ENCODE measurements at regions not wholly inside any gene's neighbourhood (a gene's known extent, or its start where the extent isn't known, plus 50 kb on each side); places are given as distances from the start of the nearest gene placed in this dataset.

DNA sequence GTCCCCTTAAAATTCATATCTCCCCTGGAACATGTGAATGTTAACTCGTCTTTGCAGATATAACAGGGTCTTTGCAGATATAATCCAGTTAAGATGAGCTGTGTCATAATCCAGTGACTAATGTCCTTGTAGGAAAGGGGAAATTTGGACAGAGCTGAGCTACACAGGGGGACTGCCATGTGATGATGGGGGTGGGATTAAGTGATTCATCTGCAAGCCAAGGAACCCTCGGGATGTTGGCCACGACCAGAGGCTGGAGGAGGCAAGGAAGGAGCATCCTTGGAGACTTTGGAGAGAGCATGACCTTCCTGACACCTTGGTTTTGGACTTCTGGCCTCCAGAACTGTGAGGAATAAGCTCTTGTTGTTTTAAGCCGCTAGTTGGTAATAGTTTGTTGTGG, 153.9 kb upstream of the PCBD1 start:
- Histone ChIP-seq H3K27me3 (ENCODE audit: insufficient read depth, low read length) (no peaks in the 10 kb centered on the region), H3K4me3 (ENCODE audit: low read length) (no peak overlapping the region), H3K36me3 (ENCODE audit: insufficient read depth, low read depth, low read length) (no peaks in the 10 kb centered on the region), H3K9me3 (ENCODE audit: insufficient read depth, low read depth, low read length) (no peaks in the 10 kb centered on the region), H3K27ac (ENCODE audit: low read length) (no peak overlapping the region), H3K4me1 (ENCODE audit: insufficient read depth, low read length) (no peaks in the 10 kb centered on the region), H3K9ac (ENCODE audit: low read depth, low read length) (no peak overlapping the region)

DNA sequence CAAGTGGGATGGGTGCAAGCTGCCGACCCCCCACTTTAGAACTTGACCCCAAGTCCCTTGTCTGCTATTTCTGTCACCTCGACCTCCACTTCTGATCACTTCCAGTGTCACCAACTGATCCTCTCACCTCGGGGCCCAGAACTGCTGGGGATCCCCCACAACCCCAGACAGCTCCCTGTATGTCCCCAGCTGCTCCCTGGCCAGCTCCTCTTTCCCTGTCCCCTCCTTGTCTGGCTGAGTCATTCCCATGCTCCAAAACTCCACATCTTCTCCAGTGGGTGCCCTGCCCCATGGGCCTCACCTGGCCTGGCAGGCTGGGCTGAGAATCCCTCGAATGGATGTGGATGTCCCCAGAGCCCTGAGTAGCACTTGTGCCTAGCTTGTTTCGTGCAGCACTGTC, 154.3 kb upstream of the PCBD1 start:
- no peaks in the 10 kb centered on the region for H3K27me3 ChIP-seq (ENCODE audit: insufficient read depth, low read length)

DNA sequence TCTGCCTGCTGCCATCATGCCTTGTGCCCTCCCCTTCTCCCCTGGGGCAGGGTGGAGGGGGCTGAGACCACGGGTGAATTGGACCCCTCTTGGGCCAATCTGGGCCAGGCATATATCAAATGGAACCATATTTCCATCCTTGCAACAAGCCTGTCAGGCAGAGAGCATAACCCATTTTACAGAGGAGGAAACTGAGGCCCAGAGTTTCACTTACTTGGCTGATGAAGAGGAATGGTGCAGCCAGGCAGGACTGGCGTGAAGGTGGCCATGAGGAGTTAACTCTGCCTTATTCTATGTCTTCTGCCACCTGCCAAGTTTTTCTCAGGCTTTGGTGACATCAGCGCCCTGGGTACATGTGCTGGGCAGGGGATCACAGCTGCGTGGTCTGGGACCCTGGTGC, 155.5 kb upstream of the PCBD1 start:
- H3K9ac ChIP-seq (ENCODE audit: low read depth, low read length), result no peak overlapping the region
- no peaks in the 10 kb centered on the region for H3K27me3 ChIP-seq (ENCODE audit: insufficient read depth, low read length)
- no peak overlapping the region for H3K4me3 ChIP-seq (ENCODE audit: low read length)
- H3K27ac ChIP-seq (ENCODE audit: low read length), result no peak overlapping the region
- no peaks in the 10 kb centered on the region for H3K9me3 ChIP-seq (ENCODE audit: insufficient read depth, low read depth, low read length)
- no peaks in the 10 kb centered on the region for H3K4me1 ChIP-seq (ENCODE audit: insufficient read depth, low read length)
- H3K36me3 ChIP-seq (ENCODE audit: insufficient read depth, low read depth, low read length), result no peaks in the 10 kb centered on the region

More for the DNA sequence above, 154.3 kb upstream of the PCBD1 start:
- Histone ChIP-seq H3K4me3 (ENCODE audit: low read length) (no peak overlapping the region), H3K27ac (ENCODE audit: low read length) (no peak overlapping the region), H3K4me1 (ENCODE audit: insufficient read depth, low read length) (no peaks in the 10 kb centered on the region), H3K9me3 (ENCODE audit: insufficient read depth, low read depth, low read length) (no peaks in the 10 kb centered on the region), H3K9ac (ENCODE audit: low read depth, low read length) (no peak overlapping the region), H3K36me3 (ENCODE audit: insufficient read depth, low read depth, low read length) (no peaks in the 10 kb centered on the region)

DNA sequence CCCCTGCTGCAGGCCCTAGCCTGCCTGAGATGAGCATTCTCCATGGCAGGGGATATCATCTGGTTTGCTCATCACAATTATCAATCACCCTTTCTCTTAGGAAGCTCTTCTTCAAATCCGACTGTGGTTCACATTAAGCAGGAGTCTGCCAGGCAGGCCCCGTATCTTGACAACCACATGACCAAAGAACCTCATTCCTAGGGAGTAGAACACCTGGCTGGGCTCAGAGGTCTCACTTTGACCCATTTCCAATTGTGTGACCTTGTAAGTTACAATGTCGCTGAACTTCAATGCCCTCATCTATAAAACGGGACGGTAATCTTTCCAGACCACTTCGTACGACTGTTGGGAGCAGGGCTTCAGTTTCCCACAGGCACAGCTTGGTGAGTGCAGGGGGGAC, 156.4 kb upstream of the PCBD1 start:
- no peak overlapping the region for H3K9ac ChIP-seq (ENCODE audit: low read depth, low read length)
- H3K27me3 ChIP-seq (ENCODE audit: insufficient read depth, low read length), result no peaks in the 10 kb centered on the region
- no peaks in the 10 kb centered on the region for H3K36me3 ChIP-seq (ENCODE audit: insufficient read depth, low read depth, low read length)
- H3K4me3 ChIP-seq (ENCODE audit: low read length), result no peak overlapping the region
- no peak overlapping the region for H3K27ac ChIP-seq (ENCODE audit: low read length)
- no peaks in the 10 kb centered on the region for H3K4me1 ChIP-seq (ENCODE audit: insufficient read depth, low read length)
- H3K9me3 ChIP-seq (ENCODE audit: insufficient read depth, low read depth, low read length), result no peaks in the 10 kb centered on the region

DNA sequence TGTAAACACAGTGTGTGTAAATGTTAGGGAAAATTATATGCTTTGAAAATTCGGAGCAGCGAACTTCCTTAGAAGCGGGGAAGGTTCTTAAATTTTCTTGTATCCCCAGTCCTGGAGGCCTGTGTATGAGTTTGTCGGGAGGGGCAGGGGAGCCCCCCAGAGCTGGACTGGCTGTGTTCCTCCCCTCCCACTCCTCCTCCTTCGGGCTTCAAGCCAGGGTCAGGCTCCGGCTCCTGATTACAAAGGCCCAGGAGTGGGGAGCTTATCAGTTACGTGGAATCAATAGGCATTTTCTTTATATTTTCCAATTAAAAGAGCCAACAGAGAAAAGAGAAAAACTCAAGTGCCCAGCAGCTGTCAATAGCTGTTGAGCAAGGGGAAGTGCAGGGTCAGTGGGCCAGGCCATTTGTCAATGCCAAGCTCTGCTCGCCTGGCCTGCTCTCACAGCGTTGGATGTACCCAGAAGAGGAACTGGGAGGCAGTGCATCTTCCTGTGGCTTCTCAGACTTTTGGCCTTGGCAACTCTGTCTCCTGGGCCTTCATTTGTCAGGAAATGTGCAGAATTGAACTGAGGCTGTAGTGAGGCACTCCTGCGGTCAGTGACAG, 156.9 kb upstream of the PCBD1 start:
- Histone ChIP-seq H3K27ac (ENCODE audit: low read length) (no peak overlapping the region), H3K9me3 (ENCODE audit: insufficient read depth, low read depth, low read length) (no peaks in the 10 kb centered on the region), H3K4me3 (ENCODE audit: low read length) (no peak overlapping the region), H3K9ac (ENCODE audit: low read depth, low read length) (no peak overlapping the region), H3K4me1 (ENCODE audit: insufficient read depth, low read length) (no peaks in the 10 kb centered on the region), H3K27me3 (ENCODE audit: insufficient read depth, low read length) (no peaks in the 10 kb centered on the region), H3K36me3 (ENCODE audit: insufficient read depth, low read depth, low read length) (no peaks in the 10 kb centered on the region)

DNA sequence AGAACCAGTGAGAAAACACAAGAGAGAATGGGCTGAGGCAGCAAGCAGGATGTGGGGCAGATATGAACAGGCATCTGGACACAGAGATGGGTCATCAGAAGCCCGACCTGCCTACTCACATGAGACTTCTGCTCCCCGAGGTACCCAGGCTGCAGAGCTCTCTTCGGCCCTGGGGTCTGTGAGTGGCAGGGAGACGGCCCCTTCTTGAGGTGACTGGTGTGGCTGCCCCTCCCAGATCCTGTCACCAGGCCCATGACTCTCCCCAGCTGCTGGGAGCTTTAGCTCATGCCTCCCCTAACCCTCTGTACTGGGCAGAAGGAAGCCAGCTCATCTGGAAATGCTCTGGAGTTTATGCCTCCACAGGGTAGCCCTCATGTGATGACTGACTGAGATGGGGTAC, 157.6 kb upstream of the PCBD1 start:
- no peak overlapping the region for H3K27ac ChIP-seq (ENCODE audit: low read length)
- H3K27me3 ChIP-seq (ENCODE audit: insufficient read depth, low read length), result no peaks in the 10 kb centered on the region

DNA sequence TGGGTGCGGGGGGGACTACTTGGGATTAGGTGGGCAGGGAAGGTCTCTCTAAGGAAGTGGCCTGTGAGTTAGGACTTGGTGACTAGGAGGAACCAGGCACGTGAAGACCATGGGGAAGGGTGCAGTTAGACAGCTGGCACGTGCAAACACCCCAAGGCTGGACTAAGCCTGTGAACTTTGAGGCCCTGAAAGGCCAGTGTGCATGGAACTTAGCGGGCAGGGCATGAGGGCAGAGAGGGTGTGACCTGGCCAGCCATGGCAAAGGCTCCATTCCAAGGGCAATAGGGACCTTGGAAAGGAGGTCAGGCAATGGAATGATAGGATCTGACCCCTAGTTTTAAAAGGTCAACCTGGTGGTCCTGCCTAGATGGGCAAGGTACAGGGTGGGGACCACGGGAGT, 158.4 kb upstream of the PCBD1 start:
- H3K27ac ChIP-seq (ENCODE audit: low read length), result no peak overlapping the region
- no peak overlapping the region for H3K4me3 ChIP-seq (ENCODE audit: low read length)
- no peak overlapping the region for H3K9ac ChIP-seq (ENCODE audit: low read depth, low read length)
- no peaks in the 10 kb centered on the region for H3K27me3 ChIP-seq (ENCODE audit: insufficient read depth, low read length)
- H3K36me3 ChIP-seq (ENCODE audit: insufficient read depth, low read depth, low read length), result no peaks in the 10 kb centered on the region
- no peaks in the 10 kb centered on the region for H3K9me3 ChIP-seq (ENCODE audit: insufficient read depth, low read depth, low read length)
- H3K4me1 ChIP-seq (ENCODE audit: insufficient read depth, low read length), result no peaks in the 10 kb centered on the region

More for the DNA sequence above, 157.6 kb upstream of the PCBD1 start:
- no peaks in the 10 kb centered on the region for H3K9me3 ChIP-seq (ENCODE audit: insufficient read depth, low read depth, low read length)
- no peaks in the 10 kb centered on the region for H3K36me3 ChIP-seq (ENCODE audit: insufficient read depth, low read depth, low read length)
- H3K4me1 ChIP-seq (ENCODE audit: insufficient read depth, low read length), result no peaks in the 10 kb centered on the region
- no peak overlapping the region for H3K4me3 ChIP-seq (ENCODE audit: low read length)
- no peak overlapping the region for H3K9ac ChIP-seq (ENCODE audit: low read depth, low read length)

DNA sequence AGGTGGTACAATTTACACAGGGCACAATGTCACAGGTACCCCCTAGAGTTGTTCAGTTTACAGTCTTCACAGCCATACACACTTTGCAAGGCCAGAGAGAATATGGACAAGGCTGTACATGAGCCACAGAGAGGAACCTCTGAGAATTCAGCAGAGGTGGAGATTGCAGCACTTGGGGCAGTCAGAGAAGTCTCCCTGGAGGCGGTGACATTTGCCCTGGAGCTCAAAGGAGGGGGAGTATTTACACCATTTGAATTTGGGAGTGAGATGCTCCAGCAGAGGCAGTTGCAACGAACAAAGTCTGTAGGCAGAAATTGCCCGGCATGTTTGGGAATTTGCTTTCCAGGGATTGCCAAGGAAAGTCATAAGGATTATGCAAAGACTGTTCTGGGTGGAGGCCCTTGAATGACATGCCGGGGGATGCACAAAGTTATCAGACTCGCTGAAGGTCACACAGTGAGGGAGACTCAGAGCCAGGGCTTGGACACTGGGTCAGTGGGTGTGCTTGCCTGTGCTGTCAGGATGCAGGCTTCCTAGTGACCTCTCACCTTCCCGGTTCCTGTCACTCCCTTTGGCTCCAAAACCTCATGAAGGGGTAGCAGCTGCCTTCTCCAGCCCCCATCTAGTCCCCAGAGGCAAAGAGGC, 160.7 kb upstream of the PCBD1 start:
- Histone ChIP-seq H3K27ac (ENCODE audit: low read length) (no peak overlapping the region), H3K27me3 (ENCODE audit: insufficient read depth, low read length) (no peaks in the 10 kb centered on the region)

DNA sequence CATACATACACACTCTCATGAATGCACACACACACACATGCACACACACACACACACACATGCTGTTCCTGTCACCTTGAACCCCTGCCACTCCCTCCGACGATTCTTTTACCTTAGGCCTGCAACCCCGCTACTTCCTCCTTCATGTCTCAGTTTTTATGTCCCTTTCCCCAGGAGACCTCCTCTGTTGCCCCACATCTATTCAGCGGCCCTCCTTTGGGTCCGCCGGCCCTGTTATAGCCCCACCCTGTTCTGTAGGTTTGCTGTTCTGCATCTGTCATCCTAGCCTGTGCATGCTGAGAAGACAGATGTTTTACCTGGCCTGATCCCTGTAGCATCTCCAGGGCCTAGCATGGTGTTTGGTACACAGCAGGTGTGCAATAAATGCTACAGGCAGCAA, 161.6 kb upstream of the PCBD1 start:
- Histone ChIP-seq H3K27ac (ENCODE audit: low read length) (no peak overlapping the region), H3K4me3 (ENCODE audit: low read length) (no peak overlapping the region), H3K36me3 (ENCODE audit: insufficient read depth, low read depth, low read length) (no peaks in the 10 kb centered on the region), H3K9me3 (ENCODE audit: insufficient read depth, low read depth, low read length) (no peaks in the 10 kb centered on the region), H3K9ac (ENCODE audit: low read depth, low read length) (no peak overlapping the region), H3K27me3 (ENCODE audit: insufficient read depth, low read length) (no peaks in the 10 kb centered on the region), H3K4me1 (ENCODE audit: insufficient read depth, low read length) (no peaks in the 10 kb centered on the region)

More for the DNA sequence above, 160.7 kb upstream of the PCBD1 start:
- no peaks in the 10 kb centered on the region for H3K4me1 ChIP-seq (ENCODE audit: insufficient read depth, low read length)
- H3K9me3 ChIP-seq (ENCODE audit: insufficient read depth, low read depth, low read length), result no peaks in the 10 kb centered on the region
- no peak overlapping the region for H3K4me3 ChIP-seq (ENCODE audit: low read length)
- H3K36me3 ChIP-seq (ENCODE audit: insufficient read depth, low read depth, low read length), result no peaks in the 10 kb centered on the region
- H3K9ac ChIP-seq (ENCODE audit: low read depth, low read length), result no peak overlapping the region

DNA sequence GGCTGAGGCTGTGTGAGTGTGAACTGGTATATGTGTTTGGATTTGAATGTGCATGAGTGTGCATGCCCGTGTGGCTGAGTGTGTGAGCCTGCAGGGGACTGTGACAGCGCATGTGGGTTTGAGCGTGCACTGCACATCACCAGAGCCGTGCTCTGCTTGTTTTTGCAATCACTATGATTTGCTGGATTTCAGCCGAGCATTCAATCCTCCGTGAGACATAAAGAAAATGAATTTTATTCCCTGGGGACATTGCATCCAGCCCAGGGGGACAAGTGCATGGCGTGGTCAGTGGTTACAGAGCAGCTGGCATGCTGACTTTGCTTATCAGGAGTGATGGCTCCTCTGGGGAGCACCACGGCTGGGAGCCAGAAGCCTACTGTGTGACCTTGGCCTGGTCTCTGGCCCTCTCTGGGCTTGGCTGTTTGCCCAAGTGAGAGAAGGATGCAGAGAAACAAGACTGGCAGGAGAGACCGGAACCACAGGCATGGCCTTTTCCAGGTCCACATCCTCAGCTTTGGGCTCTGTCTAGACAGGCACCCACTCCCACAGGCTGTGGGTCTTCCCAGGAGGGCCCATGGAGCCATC, 160.2 kb upstream of the UNC5B start:
- no peak overlapping the region for H3K4me3 ChIP-seq (ENCODE audit: low read length)
- H3K9ac ChIP-seq (ENCODE audit: low read depth, low read length), result no peak overlapping the region
- no peak overlapping the region for H3K27ac ChIP-seq (ENCODE audit: low read length)
- H3K4me1 ChIP-seq (ENCODE audit: insufficient read depth, low read length), result no peaks in the 10 kb centered on the region
- H3K27me3 ChIP-seq (ENCODE audit: insufficient read depth, low read length), result no peaks in the 10 kb centered on the region
- no peaks in the 10 kb centered on the region for H3K9me3 ChIP-seq (ENCODE audit: insufficient read depth, low read depth, low read length)
- H3K36me3 ChIP-seq (ENCODE audit: insufficient read depth, low read depth, low read length), result no peaks in the 10 kb centered on the region

DNA sequence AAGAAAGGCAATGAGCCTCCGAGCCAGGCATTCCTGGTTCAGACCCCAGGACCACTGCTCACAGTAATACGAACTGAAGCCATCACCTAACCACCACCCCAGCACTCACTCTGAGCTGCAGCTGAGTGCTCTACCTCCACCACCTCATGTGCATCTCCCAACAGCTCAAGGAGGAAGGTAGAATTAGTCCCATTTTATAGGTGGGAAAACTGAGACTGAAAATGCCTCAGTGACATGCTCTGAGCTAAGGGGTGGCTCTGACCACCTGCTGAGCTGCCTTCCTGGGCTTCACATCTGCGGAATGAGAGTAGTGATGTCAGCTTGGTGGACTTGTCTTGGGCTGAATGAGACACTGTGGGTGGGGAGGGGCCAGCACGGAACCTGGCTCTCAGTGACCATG, 159.7 kb upstream of the UNC5B start:
- no peaks in the 10 kb centered on the region for H3K4me1 ChIP-seq (ENCODE audit: insufficient read depth, low read length)
- H3K27ac ChIP-seq (ENCODE audit: low read length), result no peak overlapping the region
- H3K27me3 ChIP-seq (ENCODE audit: insufficient read depth, low read length), result no peaks in the 10 kb centered on the region
- H3K9ac ChIP-seq (ENCODE audit: low read depth, low read length), result no peak overlapping the region
- H3K9me3 ChIP-seq (ENCODE audit: insufficient read depth, low read depth, low read length), result no peaks in the 10 kb centered on the region
- H3K4me3 ChIP-seq (ENCODE audit: low read length), result no peak overlapping the region
- H3K36me3 ChIP-seq (ENCODE audit: insufficient read depth, low read depth, low read length), result no peaks in the 10 kb centered on the region

DNA sequence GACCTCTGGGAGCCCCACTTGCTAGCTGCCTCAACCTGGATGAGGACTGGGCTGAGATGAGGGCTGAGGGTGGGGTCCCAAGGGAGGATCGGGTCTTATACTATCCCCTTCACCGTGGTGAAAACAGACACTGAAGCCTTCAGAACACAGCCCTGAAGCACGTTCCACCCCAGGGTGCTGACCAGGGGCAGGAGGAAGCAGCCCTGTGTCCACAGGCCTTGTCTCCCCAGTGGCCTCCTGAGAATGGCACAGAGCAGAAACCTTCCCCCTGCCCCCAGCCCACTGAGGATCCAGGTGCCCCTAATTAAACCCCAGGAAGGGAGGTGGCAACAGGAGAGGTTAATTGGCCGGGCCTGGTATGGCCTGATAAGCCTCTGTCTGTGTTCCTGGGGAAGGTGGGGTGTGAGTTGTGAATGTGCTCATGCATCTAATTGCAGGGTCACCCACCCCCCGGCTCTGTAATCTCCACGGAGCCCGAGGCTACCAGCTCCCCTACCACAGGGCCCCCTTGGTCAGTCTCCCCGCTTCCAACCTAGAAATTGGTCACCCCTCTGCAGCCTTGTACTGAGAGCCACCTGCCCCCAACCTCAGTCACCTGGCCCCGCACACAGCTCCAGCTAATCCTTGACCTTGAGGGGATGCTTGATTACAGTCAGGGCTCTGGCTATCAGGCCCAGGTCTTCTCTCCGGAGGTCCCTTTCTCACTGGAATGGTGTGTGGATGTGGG, 159.0 kb upstream of the UNC5B start:
- no peaks in the 10 kb centered on the region for H3K4me1 ChIP-seq (ENCODE audit: insufficient read depth, low read length)
- H3K36me3 ChIP-seq (ENCODE audit: insufficient read depth, low read depth, low read length), result no peaks in the 10 kb centered on the region
- no peaks in the 10 kb centered on the region for H3K27me3 ChIP-seq (ENCODE audit: insufficient read depth, low read length)
- H3K4me3 ChIP-seq (ENCODE audit: low read length), result no peak overlapping the region
- H3K27ac ChIP-seq (ENCODE audit: low read length), result no peak overlapping the region
- H3K9ac ChIP-seq (ENCODE audit: low read depth, low read length), result no peak overlapping the region
- no peaks in the 10 kb centered on the region for H3K9me3 ChIP-seq (ENCODE audit: insufficient read depth, low read depth, low read length)

Data from iPS-20b (cell line).